ENCODE measurements at regions not wholly inside any gene's neighbourhood (a gene's known extent, or its start where the extent isn't known, plus 50 kb on each side); places are given as distances from the start of the nearest gene placed in this dataset.

DNA sequence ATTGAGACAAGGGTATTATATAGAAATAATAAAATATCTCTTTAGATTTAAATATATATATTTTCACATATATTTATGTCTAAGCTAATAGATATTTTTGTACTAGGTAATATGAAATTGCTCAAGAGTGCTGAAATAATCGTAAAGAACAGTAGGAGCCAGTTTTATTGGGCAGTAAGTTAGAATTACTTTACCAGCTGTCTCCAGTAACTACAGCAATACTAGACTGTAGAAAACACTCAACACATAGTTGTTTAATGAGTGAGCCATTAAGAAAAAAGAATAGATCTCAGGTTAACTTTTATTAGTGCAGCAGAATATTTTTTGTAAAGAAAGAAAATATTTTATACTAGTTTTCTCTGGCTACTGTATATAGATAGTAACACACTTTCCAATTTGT lies 715.2 kb downstream of the TRIML1 start:
- no peak for TF ChIP-seq GATA3 (IDR thresholded peaks at IDR 0.05; ENCODE audit: low read depth, low read length)
- no peak for TF ChIP-seq GATA2 (IDR thresholded peaks at IDR 0.05; ENCODE audit: low read depth, low read length)

All from SH-SY5Y (cell line).